Heart left ventricle (tissue), 13 donors: ENCODE measurements at regions not wholly inside any gene's neighbourhood (a gene's known extent, or its start where the extent isn't known, plus 50 kb on each side); places are given as distances from the start of the nearest gene placed in this dataset.

Experiments used
- CTCF ChIP-seq, 12 donors: fragments of 200-600 bp; sonication (generic) in 4 of 12; IDR thresholded peaks; one replicate each; pipeline versions ENCODE4 v1.5.0 to v1.8.0; 2018 to 2022; ENCODE audit warnings: antibody characterized with exemption in 12 of 12, mild to moderate bottlenecking in 5 of 12
- POLR2A ChIP-seq, 2 donors: fragments of 450-650 bp; IDR thresholded peaks; one replicate each; pipeline ENCODE4 v1.6.1; 2017; ENCODE audit warnings: antibody characterized with exemption in 2 of 2, mild to moderate bottlenecking in 2 of 2, moderate library complexity in 2 of 2
- donor health status: ischemic (EF 13 %, LVEDD 7.1; RV severe dilation, severe dysfunction).
- donor health status: DM: no; HTN: yes; CAD: no.
- donor health status: DM: no; HTN: no; CAD: no.
- donor health status: ischemic (EF 25% LVEDD 6.9; RV normal size, moderate dysfunction).
- donor health status: ischemic (EF 25% LVEDD 5.7; RV mildly dilated, moderate dysfunction).
- donor health status: ischemic (EF 35%, LVEDD 5.7; RV mildly dilated, moderate dysfunction).
- donor health status: nonischemic (EF 11% LVEDD 7.7; RV severe dilation, severe dysfunction).
- donor health status: DM: yes; HTN: yes; CAD: no.
- donor health status: PGD.
- donor health status: ischemic (EF 29% LVEDD 5.4; RV normal size, mild dysfunction).
- donor health status: nonischemic (EF 23%, LVEDD 6.1; RV moderate dilation, normal function).

DNA sequence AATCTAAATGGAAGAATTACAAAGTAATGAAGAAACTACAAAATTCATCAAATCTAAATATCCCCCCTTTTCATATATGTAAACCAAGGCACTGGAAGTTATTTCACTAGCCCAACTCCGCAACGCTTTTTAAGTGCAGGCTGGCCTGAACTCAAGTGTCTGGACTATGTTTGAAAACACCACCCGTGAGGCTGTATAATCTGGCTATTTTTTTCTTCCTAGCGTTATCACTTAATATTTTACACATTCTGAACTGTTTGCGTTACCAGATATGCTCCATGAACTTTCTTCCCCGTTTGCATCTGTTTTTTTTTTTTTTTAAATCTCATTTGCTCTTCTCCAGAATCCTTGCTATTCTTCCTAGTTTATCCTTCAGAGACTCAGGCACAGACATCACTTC is 619.5 kb upstream of the CBLB start:
- TF ChIP-seq CTCF (IDR thresholded peaks at IDR 0.05) (no peak), POLR2A (IDR thresholded peaks at IDR 0.05) (no peak)
